GM12891 (cell line): ENCODE measurements at regions not wholly inside any gene's neighbourhood (a gene's known extent, or its start where the extent isn't known, plus 50 kb on each side); places are given as distances from the start of the nearest gene placed in this dataset.

Experiments
- POLR2A ChIP-seq: IDR thresholded peaks from 2 replicates; pipeline ENCODE4 v1.6.1; 2011; ENCODE audit warnings: low read depth, low read length, control low read depth
- POLR2AphosphoS5 ChIP-seq: IDR thresholded peaks from 2 replicates; pipeline ENCODE4 v1.6.1; 2011; ENCODE audit warnings: low read depth, low read length, control low read depth
- SPI1 ChIP-seq: IDR thresholded peaks from 2 replicates; pipeline ENCODE4 v1.6.1; 2011; ENCODE audit warnings: low read depth, low read length, control low read depth
- TAF1 ChIP-seq: IDR thresholded peaks from 2 replicates; pipeline ENCODE4 v1.6.1; 2011; ENCODE audit warnings: low read depth, low read length, control low read depth

GRCh38 chr4:3823496-3824341 lies 57.5 kb downstream of the ADRA2C start:
- TF ChIP-seq POLR2AphosphoS5 (no peak), POLR2A (no peak), TAF1 (no peak), SPI1 (no peak)
